Loucy (cell line): ENCODE measurements at regions not wholly inside any gene's neighbourhood (a gene's known extent, or its start where the extent isn't known, plus 50 kb on each side); places are given as distances from the start of the nearest gene placed in this dataset.
A peak's percentile ranks its signal among the peaks of the same experiment; 100 is the strongest.

ENCODE experiments used
- H2AFZ ChIP-seq: fragments of 200-600 bp; sonication (generic); 2 replicates; pipeline ENCODE4 v1.6.0; 2016; ENCODE audit warnings: antibody characterized with exemption, mild to moderate bottlenecking, low read length, moderate library complexity
- H3F3A ChIP-seq: fragments of 200-600 bp; 2 replicates; pipeline ENCODE4 v1.6.0; 2016; ENCODE audit warnings: antibody characterized with exemption, low read depth, mild to moderate bottlenecking
- H3K27me3 ChIP-seq: fragments of 200-600 bp; sonication (generic); 2 replicates; pipeline ENCODE4 v1.6.1; 2014; ENCODE audit warnings: low read length, mild to moderate bottlenecking; ENCODE audit not compliant: insufficient read depth, poor library complexity, severe bottlenecking
- H3K36me3 ChIP-seq: fragments of 200-600 bp; sonication (generic); 2 replicates; pipeline ENCODE4 v1.6.1; 2016; ENCODE audit warnings: low read length; ENCODE audit not compliant: insufficient read depth
- H3K4me1 ChIP-seq: fragments of 200-600 bp; sonication (generic); 2 replicates; pipeline ENCODE4 v1.5.1; 2014; ENCODE audit warnings: low read length, mild to moderate bottlenecking; ENCODE audit not compliant: insufficient read depth, poor library complexity, severe bottlenecking
- H3K4me2 ChIP-seq: fragments of 200-600 bp; sonication (generic); 2 replicates; pipeline ENCODE4 v1.6.0; 2014; ENCODE audit warnings: antibody characterized with exemption, low read length, low read depth, mild to moderate bottlenecking; ENCODE audit not compliant: poor library complexity, severe bottlenecking
- H3K4me3 ChIP-seq: fragments of 200-600 bp; sonication (generic); 2 replicates; pipeline ENCODE4 v1.5.1; 2014; ENCODE audit warnings: low read length, mild to moderate bottlenecking, mixed read lengths; ENCODE audit not compliant: poor library complexity, severe bottlenecking
- H3K79me2 ChIP-seq: fragments of 200-600 bp; sonication (generic); 2 replicates; pipeline ENCODE4 v1.6.1; 2014; ENCODE audit warnings: low read length; ENCODE audit not compliant: insufficient read depth
- H3K9ac ChIP-seq: fragments of 200-600 bp; sonication (generic); 2 replicates; pipeline ENCODE4 v1.6.0; 2014; ENCODE audit warnings: mild to moderate bottlenecking, low read depth, low read length, moderate library complexity; ENCODE audit not compliant: poor library complexity, severe bottlenecking
- H3K9me2 ChIP-seq: fragments of 200-600 bp; sonication (generic); replicated peaks from 2 replicates; pipeline ENCODE4 v1.6.1; 2016; ENCODE audit warnings: low read depth, low read length, mixed read lengths
- H3K9me3 ChIP-seq: fragments of 200-600 bp; sonication (generic); 2 replicates; pipeline ENCODE4 v1.6.1; 2014; ENCODE audit warnings: mild to moderate bottlenecking, antibody characterized with exemption, low read length, low read depth; ENCODE audit not compliant: insufficient read depth
- H4K20me1 ChIP-seq: fragments of 200-600 bp; sonication (generic); 2 replicates; pipeline ENCODE4 v1.6.0; 2014; ENCODE audit warnings: antibody characterized with exemption, low read length, mild to moderate bottlenecking; ENCODE audit not compliant: insufficient read depth, poor library complexity, severe bottlenecking
- CTCF ChIP-seq: fragments of 200-600 bp; sonication (generic); conservative IDR thresholded peaks from 2 replicates; pipeline ENCODE4 v1.5.1; 2014; ENCODE audit warnings: mild to moderate bottlenecking, antibody characterized with exemption, low read length
- EZH2phosphoT487 ChIP-seq: fragments of 200-600 bp; IDR thresholded peaks from 2 replicates; pipeline ENCODE4 v1.6.1; 2018; ENCODE audit warnings: antibody characterized with exemption, mild to moderate bottlenecking, moderate library complexity, borderline replicate concordance

DNA sequence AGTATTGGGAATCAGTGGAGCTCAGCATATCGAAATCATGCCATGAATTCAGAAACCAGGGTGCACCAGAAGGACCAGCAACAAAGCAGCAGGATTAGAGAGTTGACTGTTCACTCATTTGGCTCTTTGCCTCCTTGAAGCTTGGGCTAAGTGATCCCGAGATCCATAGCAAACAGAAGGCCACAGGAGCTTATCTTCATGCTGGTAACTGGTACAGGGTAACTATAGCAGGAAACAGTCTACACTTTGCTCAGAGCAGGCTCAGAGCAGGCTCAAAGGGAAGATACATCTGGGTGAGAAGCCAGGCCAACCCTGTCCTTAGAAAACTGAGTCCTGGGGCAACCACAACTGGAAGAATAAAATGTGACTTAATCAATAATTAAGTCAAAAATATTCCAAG, 111.1 kb downstream of the GRIN2B start:
- TF ChIP-seq EZH2phosphoT487 (no peak), CTCF (no peak)
- no peak overlapping the region for H3K4me2 ChIP-seq
- no peaks in the 10 kb centered on the region for H3F3A ChIP-seq
- H3K79me2 ChIP-seq, result no peaks in the 10 kb centered on the region
- no peaks in the 10 kb centered on the region for H3K4me1 ChIP-seq
- no peaks in the 10 kb centered on the region for H3K9me3 ChIP-seq
- no peaks in the 10 kb centered on the region for H3K27me3 ChIP-seq
- no peak overlapping the region for H3K4me3 ChIP-seq
- H3K9me2 ChIP-seq, result no peaks in the 10 kb centered on the region
- no peak overlapping the region for H2AFZ ChIP-seq
- H4K20me1 ChIP-seq, result no peaks in the 10 kb centered on the region
- H3K36me3 ChIP-seq, result no peaks in the 10 kb centered on the region
- H3K9ac ChIP-seq, result no peak overlapping the region

GRCh38 chr12:13864081-13864673, 117.2 kb downstream of the GRIN2B start:
- Histone ChIP-seq H4K20me1 (no peaks in the 10 kb centered on the region), H3K4me2 (no peak overlapping the region), H3F3A (no peaks in the 10 kb centered on the region), H2AFZ (no peak overlapping the region; the same call in 1 of the 2 replicates), H3K9ac (no peak overlapping the region), H3K9me2 (no peaks in the 10 kb centered on the region), H3K9me3 (no peaks in the 10 kb centered on the region), H3K4me1 (no peaks in the 10 kb centered on the region), H3K36me3 (no peaks in the 10 kb centered on the region), H3K4me3 (no peak overlapping the region), H3K27me3 (no peaks in the 10 kb centered on the region), H3K79me2 (no peaks in the 10 kb centered on the region)
- TF ChIP-seq CTCF (peak; percentile 97), EZH2phosphoT487 (no peak)

- Histone ChIP-seq H3K4me3 (no peak overlapping the region), H3K4me1 (no peaks in the 10 kb centered on the region), H3K27me3 (no peaks in the 10 kb centered on the region), H3K4me2 (no peak overlapping the region), H3F3A (no peaks in the 10 kb centered on the region), H3K79me2 (no peaks in the 10 kb centered on the region), H4K20me1 (no peaks in the 10 kb centered on the region), H3K36me3 (no peaks in the 10 kb centered on the region), H3K9me3 (no peaks in the 10 kb centered on the region), H2AFZ (no peak overlapping the region), H3K9me2 (no peaks in the 10 kb centered on the region), H3K9ac (no peak overlapping the region)
- TF ChIP-seq CTCF (no peak), EZH2phosphoT487 (no peak)
Observed at GRCh38 chr12:13857750-13858149, 123.7 kb downstream of the GRIN2B start.
